H1 (cell line): ENCODE measurements at regions not wholly inside any gene's neighbourhood (a gene's known extent, or its start where the extent isn't known, plus 50 kb on each side); places are given as distances from the start of the nearest gene placed in this dataset.

ENCODE experiments used
- CTCF ChIA-PET: fragments of 300-600 bp; sonication (Branson Sonifier 250); formaldehyde crosslinking; loops from one replicate; lab custom pipeline; 2021; ENCODE audit not compliant: partially characterized antibody; lab: Charles Lee
- POLR2A ChIA-PET: fragments of 300-600 bp; sonication (Branson Sonifier 250); formaldehyde crosslinking; loops from one replicate; lab custom pipeline; 2021; ENCODE audit warnings: inconsistent platforms; ENCODE audit not compliant: partially characterized antibody; lab: Charles Lee
- DNase-seq, 2 experiments: peaks; one replicate each; pipeline versions ENCODE4 v3.0.0 to v3.0.0-alpha.2; 2010 to 2022; ENCODE audit warnings: low spot score in 2 of 2, low read depth in 1 of 2, mixed read lengths in 1 of 2
- FAIRE-seq: peaks from 2 replicates; lab custom pipeline; 2011; peaks lifted over from hg19 to GRCh38; lab: Jason Lieb, UNC
- H2AFZ ChIP-seq: 2 replicates; pipeline ENCODE4 v1.8.1; 2012; ENCODE audit warnings: low read length, inconsistent platforms
- H2AK5ac ChIP-seq: 2 replicates; pipeline ENCODE4 v1.6.1; 2013; ENCODE audit warnings: low read depth, low read length
- H2BK120ac ChIP-seq: replicated peaks from 2 replicates; pipeline ENCODE3; 2013; ENCODE audit warnings: low read depth, low read length, inconsistent platforms
- H2BK12ac ChIP-seq: 2 replicates; pipeline ENCODE4 v1.6.1; 2013; ENCODE audit warnings: low read depth, low read length
- H2BK15ac ChIP-seq: 2 replicates; pipeline ENCODE4 v1.6.1; 2013; ENCODE audit warnings: low read length
- H2BK20ac ChIP-seq: 2 replicates; pipeline ENCODE4 v1.6.1; 2013; ENCODE audit warnings: low read length
- H2BK5ac ChIP-seq: 2 replicates; pipeline ENCODE4 v1.6.1; 2013; ENCODE audit warnings: low read depth, low read length
- H3K14ac ChIP-seq: 2 replicates; pipeline ENCODE4 v1.6.1; 2013; ENCODE audit warnings: inconsistent platforms; ENCODE audit not compliant: insufficient read length
- H3K18ac ChIP-seq: 2 replicates; pipeline ENCODE4 v1.6.1; 2013; ENCODE audit warnings: low read length; ENCODE audit errors: extremely low read depth
- H3K23ac ChIP-seq: 2 replicates; pipeline ENCODE4 v1.6.1; 2013; ENCODE audit warnings: inconsistent platforms; ENCODE audit not compliant: insufficient read length
- H3K23me2 ChIP-seq: 2 replicates; pipeline ENCODE4 v1.6.1; 2013; ENCODE audit warnings: low read depth, low read length
- H3K27ac ChIP-seq: 2 replicates; pipeline ENCODE4 v1.6.1; 2011; ENCODE audit warnings: low read depth, low read length, inconsistent platforms
- H3K27me3 ChIP-seq, 4 experiments: replicated peaks in 1 of 4; 1 replicate in 1 of 4; 2 replicates in 3 of 4; pipeline versions ENCODE4 v1.6.1 to v1.8.1; 2011 to 2013; ENCODE audit warnings: low read length in 3 of 4, mild to moderate bottlenecking in 3 of 4, inconsistent platforms in 2 of 4, mixed read lengths in 2 of 4, moderate library complexity in 1 of 4; ENCODE audit not compliant: control insufficient read depth in 3 of 4, insufficient read depth in 3 of 4; ENCODE audit errors: extremely low read depth in 1 of 4
- H3K36me3 ChIP-seq, 4 experiments: 2 replicates each; pipeline versions ENCODE4 v1.6.1 to v1.8.1; 2011 to 2013; ENCODE audit warnings: mild to moderate bottlenecking in 4 of 4, low read length in 3 of 4, moderate library complexity in 2 of 4, control low read depth in 1 of 4, inconsistent platforms in 1 of 4; ENCODE audit not compliant: insufficient read depth in 4 of 4, control insufficient read depth in 2 of 4
- H3K4ac ChIP-seq: replicated peaks from 2 replicates; pipeline ENCODE3; 2013; ENCODE audit warnings: low read length, low read depth, mixed read lengths, inconsistent platforms; ENCODE audit not compliant: insufficient read length
- H3K4me1 ChIP-seq, 4 experiments: replicated peaks in 1 of 4; 1 replicate in 1 of 4; 2 replicates in 3 of 4; pipeline versions ENCODE4 v1.6.1 to v1.8.1; 2011 to 2013; ENCODE audit warnings: low read length in 3 of 4, inconsistent platforms in 2 of 4, mixed read lengths in 1 of 4; ENCODE audit not compliant: insufficient read depth in 4 of 4, control insufficient read depth in 3 of 4
- H3K4me2 ChIP-seq, 2 experiments: 2 replicates each; pipeline versions ENCODE4 v1.6.1 to v1.8.1; 2011 to 2013; ENCODE audit warnings: low read depth in 2 of 2, low read length in 2 of 2, control low read depth in 1 of 2, inconsistent platforms in 1 of 2, mild to moderate bottlenecking in 1 of 2; ENCODE audit not compliant: insufficient read depth in 1 of 2
- H3K4me3 ChIP-seq, 4 experiments: fragments of 200-600, 300-600 bp in 1 of 4; sonication (generic), shearing (Covaris generic), sonication (Bioruptor Twin) in 1 of 4; 2 replicates each; pipeline versions ENCODE4 v1.5.1 to v1.8.1; 2011 to 2016; ENCODE audit warnings: low read length in 4 of 4, low read depth in 3 of 4, control low read depth in 2 of 4, inconsistent platforms in 2 of 4, mild to moderate bottlenecking in 2 of 4, mixed read lengths in 1 of 4, moderate library complexity in 1 of 4; ENCODE audit not compliant: insufficient read depth in 2 of 4; ENCODE audit errors: extremely low read depth in 1 of 4
- H3K56ac ChIP-seq: replicated peaks from 2 replicates; pipeline ENCODE3; 2013; ENCODE audit warnings: low read depth, mild to moderate bottlenecking, mixed read lengths, low read length, inconsistent platforms; ENCODE audit not compliant: insufficient read length
- H3K79me1 ChIP-seq: 2 replicates; pipeline ENCODE4 v1.6.1; 2013; ENCODE audit warnings: low read depth, low read length, control low read depth
- H3K79me2 ChIP-seq, 2 experiments: 2 replicates each; pipeline versions ENCODE4 v1.6.1 to v1.8.1; 2012 to 2013; ENCODE audit warnings: low read length in 2 of 2, mild to moderate bottlenecking in 2 of 2, inconsistent platforms in 1 of 2; ENCODE audit not compliant: insufficient read depth in 2 of 2, control insufficient read depth in 1 of 2
- H3K9ac ChIP-seq, 4 experiments: replicated peaks in 1 of 4; 1 replicate in 1 of 4; 2 replicates in 3 of 4; pipeline versions ENCODE4 v1.6.1 to v1.8.1; 2011 to 2013; ENCODE audit warnings: low read depth in 3 of 4, low read length in 3 of 4, control low read depth in 2 of 4, mild to moderate bottlenecking in 2 of 4, moderate library complexity in 2 of 4, inconsistent platforms in 1 of 4; ENCODE audit errors: extremely low read depth in 1 of 4
- H3K9me3 ChIP-seq, 2 experiments: 2 replicates each; pipeline versions ENCODE4 v1.6.1 to v1.8.1; 2012 to 2013; ENCODE audit warnings: mild to moderate bottlenecking in 2 of 2, moderate library complexity in 2 of 2, control low read depth in 1 of 2, inconsistent platforms in 1 of 2, low read depth in 1 of 2, low read length in 1 of 2, mixed read lengths in 1 of 2; ENCODE audit not compliant: insufficient read depth in 2 of 2
- H4K20me1 ChIP-seq, 2 experiments: replicated peaks in 1 of 2; 2 replicates each; pipeline versions ENCODE3 to v1.8.1; 2011 to 2013; ENCODE audit warnings: inconsistent platforms in 2 of 2, low read length in 2 of 2, mild to moderate bottlenecking in 1 of 2; ENCODE audit not compliant: insufficient read depth in 2 of 2, control insufficient read depth in 1 of 2
- H4K5ac ChIP-seq: 2 replicates; pipeline ENCODE4 v1.6.1; 2013; ENCODE audit warnings: low read length, low read depth, mixed read lengths, inconsistent platforms; ENCODE audit not compliant: insufficient read length
- H4K8ac ChIP-seq: 2 replicates; pipeline ENCODE4 v1.8.0; 2013; ENCODE audit warnings: mild to moderate bottlenecking, moderate library complexity, low read length, inconsistent platforms; ENCODE audit not compliant: insufficient read depth; ENCODE audit errors: extremely low read depth
- H4K91ac ChIP-seq: replicated peaks from 2 replicates; pipeline ENCODE3; 2013; ENCODE audit warnings: low read length, mixed read lengths, inconsistent platforms; ENCODE audit not compliant: insufficient read length
- ASH2L ChIP-seq: fragments of 200-600, 300-600 bp; sonication (generic); IDR thresholded peaks from one replicate; pipeline ENCODE4 v1.7.1; 2017; ENCODE audit warnings: low read length
- HDAC2 ChIP-seq, 2 experiments: fragments of 300-600 bp in 1 of 2; sonication (generic) in 1 of 2; IDR thresholded peaks; 2 replicates each; pipeline ENCODE4 v1.6.1; 2011 to 2012; ENCODE audit warnings: low read depth in 2 of 2, low read length in 2 of 2, mild to moderate bottlenecking in 2 of 2, moderate library complexity in 2 of 2, borderline replicate concordance in 1 of 2, inconsistent platforms in 1 of 2
- SP2 ChIP-seq: IDR thresholded peaks from 2 replicates; pipeline ENCODE4 v1.6.1; 2012; ENCODE audit warnings: mild to moderate bottlenecking, low read length, inconsistent platforms
- SP4 ChIP-seq: IDR thresholded peaks from 2 replicates; pipeline ENCODE4 v1.6.1; 2012; ENCODE audit warnings: low read length, inconsistent platforms
- TAF1 ChIP-seq: IDR thresholded peaks from 2 replicates; pipeline ENCODE4 v1.6.1; 2011; ENCODE audit warnings: mild to moderate bottlenecking, low read depth, low read length
- TAF7 ChIP-seq: optimal IDR thresholded peaks from 2 replicates; pipeline ENCODE3; 2011; ENCODE audit warnings: low read depth, mild to moderate bottlenecking, inconsistent platforms, low read length, moderate library complexity, borderline replicate concordance
- TEAD4 ChIP-seq: IDR thresholded peaks from 2 replicates; pipeline ENCODE4 v1.6.1; 2012; ENCODE audit warnings: low read depth, low read length, inconsistent platforms, mixed read lengths
- WGBS, 2 experiments: shearing (Covaris generic) in 1 of 2; methylation state at CpG; one replicate each; pipeline versions ENCODE4 v1.1.6 to v1.1.7; 2013 to 2015; ENCODE audit warnings: low lambda C conversion rate in 2 of 2, mixed read lengths in 2 of 2, inconsistent platforms in 1 of 2, low coverage in 1 of 2, missing lambda C conversion rate in 1 of 2; ENCODE audit not compliant: insufficient replicate concordance in 2 of 2, insufficient coverage in 1 of 2, insufficient read length in 1 of 2; ENCODE audit errors: extremely low coverage in 1 of 2, missing lambda C conversion rate in 1 of 2; 5-methylcytosine and 5-hydroxymethylcytosine counted together
- TF ChIP-seq, protein P1 (sequence below), 3 experiments: IDR thresholded peaks; 1 replicate in 2 of 3; 2 replicates in 1 of 3; pipeline versions ENCODE4 v1.5.1 to v1.6.1; 2011; ENCODE audit warnings: low read length in 3 of 3, mild to moderate bottlenecking in 3 of 3, inconsistent platforms in 2 of 3, low read depth in 1 of 3, moderate library complexity in 1 of 3; ENCODE audit not compliant: insufficient read depth in 1 of 3; ENCODE audit errors: control extremely low read depth in 1 of 3

DNA sequence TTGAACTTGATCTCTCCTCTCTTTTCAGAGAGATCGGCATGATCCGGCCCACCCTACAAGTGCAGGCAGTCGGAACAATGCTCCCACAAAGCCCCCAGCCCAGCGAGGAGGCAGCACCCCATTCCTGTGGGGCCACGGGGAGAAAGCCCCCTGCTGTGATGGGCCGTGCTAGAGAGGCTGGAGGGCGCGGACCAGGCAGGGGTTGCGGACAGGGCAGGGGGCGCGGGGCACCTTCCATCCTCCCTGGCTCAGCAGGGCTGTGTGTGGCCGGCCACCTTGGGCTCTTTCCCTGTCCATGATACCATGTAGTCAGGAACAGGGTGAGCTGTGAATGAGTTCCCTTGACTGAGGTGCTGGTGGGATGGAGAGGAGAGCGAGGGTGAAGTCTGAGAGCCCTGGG, 379.8 kb downstream of the BRD1 start:
- 91% methylated on average over 13 of the region's 13 CpGs; no CpG with 5 or more reads in 1 of the 2 experiments for WGBS, 2 experiments
- H2BK5ac ChIP-seq, result no peak overlapping the region
- no peak overlapping the region for H3K56ac ChIP-seq
- peaks cover 12% of the 10 kb centered on the region for H3K23me2 ChIP-seq
- no peak overlapping the region for H4K5ac ChIP-seq
- H3K4me1 ChIP-seq, result peaks cover 0 to 18% (median 12%) of the 10 kb centered on the region in 4 experiments; a peak in 6 of 7 replicates
- H2BK15ac ChIP-seq, result no peak overlapping the region
- H2AFZ ChIP-seq, result no peak overlapping the region
- H3K27ac ChIP-seq, result no peak overlapping the region
- H3K18ac ChIP-seq, result no peak overlapping the region
- H2BK120ac ChIP-seq, result no peak overlapping the region
- H4K91ac ChIP-seq, result peak overlapping the region; percentile 9
- peak overlapping the region; percentile 29; the same call in 1 of the 2 replicates for H4K8ac ChIP-seq
- no peaks in the 10 kb centered on the region; a peak in 1 of 8 replicates for H3K36me3 ChIP-seq
- peaks cover 0 to 9% of the 10 kb centered on the region in 2 experiments for H4K20me1 ChIP-seq
- H3K79me1 ChIP-seq, result no peaks in the 10 kb centered on the region; the same call in 1 of the 2 replicates
- no peaks in the 10 kb centered on the region for H3K79me2 ChIP-seq
- H3K4me3 ChIP-seq, result no peak overlapping the region
- POLR2A ChIA-PET, result no interaction called here
- no peak overlapping the region for H2AK5ac ChIP-seq
- CTCF ChIA-PET, result interaction anchor here (0.9 kb wide), 1 partner anchor 11 kb away, joined by 3 read pairs; no protein-coding TSS in a partner anchor
- no peak overlapping the region for H3K23ac ChIP-seq
- no peak for FAIRE-seq
- no peak overlapping the region for H3K14ac ChIP-seq
- H3K9me3 ChIP-seq, result no peaks in the 10 kb centered on the region; a peak in 1 of 4 replicates
- no peak overlapping the region for H3K4me2 ChIP-seq
- H3K9ac ChIP-seq, result no peak overlapping the region
- no peak overlapping the region for H3K4ac ChIP-seq
- H2BK20ac ChIP-seq, result no peak overlapping the region
- peaks cover 2 to 26% (median 14%) of the 10 kb centered on the region in 4 experiments; a peak in 5 of 7 replicates for H3K27me3 ChIP-seq
- no peak overlapping the region for H2BK12ac ChIP-seq
- no peak for DNase-seq
- TF ChIP-seq SP2 (no peak), HDAC2 (IDR thresholded peaks at IDR 0.05; ENCODE audit: borderline replicate concordance in 1 of 2, low read depth in 2 of 2, low read length in 2 of 2) (no peak), TAF7 (no peak), ASH2L (no peak), TAF1 (no peak), TEAD4 (no peak), SP4 (no peak)
- TF ChIP-seq, protein P1, sequence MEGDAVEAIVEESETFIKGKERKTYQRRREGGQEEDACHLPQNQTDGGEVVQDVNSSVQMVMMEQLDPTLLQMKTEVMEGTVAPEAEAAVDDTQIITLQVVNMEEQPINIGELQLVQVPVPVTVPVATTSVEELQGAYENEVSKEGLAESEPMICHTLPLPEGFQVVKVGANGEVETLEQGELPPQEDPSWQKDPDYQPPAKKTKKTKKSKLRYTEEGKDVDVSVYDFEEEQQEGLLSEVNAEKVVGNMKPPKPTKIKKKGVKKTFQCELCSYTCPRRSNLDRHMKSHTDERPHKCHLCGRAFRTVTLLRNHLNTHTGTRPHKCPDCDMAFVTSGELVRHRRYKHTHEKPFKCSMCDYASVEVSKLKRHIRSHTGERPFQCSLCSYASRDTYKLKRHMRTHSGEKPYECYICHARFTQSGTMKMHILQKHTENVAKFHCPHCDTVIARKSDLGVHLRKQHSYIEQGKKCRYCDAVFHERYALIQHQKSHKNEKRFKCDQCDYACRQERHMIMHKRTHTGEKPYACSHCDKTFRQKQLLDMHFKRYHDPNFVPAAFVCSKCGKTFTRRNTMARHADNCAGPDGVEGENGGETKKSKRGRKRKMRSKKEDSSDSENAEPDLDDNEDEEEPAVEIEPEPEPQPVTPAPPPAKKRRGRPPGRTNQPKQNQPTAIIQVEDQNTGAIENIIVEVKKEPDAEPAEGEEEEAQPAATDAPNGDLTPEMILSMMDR (IDR thresholded peaks at IDR 0.05; ENCODE audit: control extremely low read depth in 1 of 3, insufficient read depth in 1 of 3, low read depth in 1 of 3, low read length in 3 of 3), result no peak
